HEK293T (cell line): ENCODE measurements at regions not wholly inside any gene's neighbourhood (a gene's known extent, or its start where the extent isn't known, plus 50 kb on each side); places are given as distances from the start of the nearest gene placed in this dataset.

ENCODE experiments used
- FOXA1 ChIP-seq: fragments of 450-650 bp; IDR thresholded peaks from 2 replicates; pipeline ENCODE4 v1.6.1; 2016; ENCODE audit warnings: mild to moderate bottlenecking
- FOXM1 ChIP-seq: fragments of 450-650 bp; IDR thresholded peaks from 2 replicates; pipeline ENCODE4 v1.6.1; 2017; ENCODE audit warnings: mild to moderate bottlenecking, borderline replicate concordance
- NFRKB ChIP-seq: fragments of 450-650 bp; IDR thresholded peaks from 2 replicates; pipeline ENCODE4 v1.6.1; 2016; ENCODE audit warnings: mild to moderate bottlenecking, moderate library complexity
- SP1 ChIP-seq: fragments of 450-650 bp; IDR thresholded peaks from 2 replicates; pipeline ENCODE4 v1.6.1; 2017
- TARDBP ChIP-seq: fragments of 450-650 bp; IDR thresholded peaks from 2 replicates; pipeline ENCODE4 v1.6.1; 2016

DNA sequence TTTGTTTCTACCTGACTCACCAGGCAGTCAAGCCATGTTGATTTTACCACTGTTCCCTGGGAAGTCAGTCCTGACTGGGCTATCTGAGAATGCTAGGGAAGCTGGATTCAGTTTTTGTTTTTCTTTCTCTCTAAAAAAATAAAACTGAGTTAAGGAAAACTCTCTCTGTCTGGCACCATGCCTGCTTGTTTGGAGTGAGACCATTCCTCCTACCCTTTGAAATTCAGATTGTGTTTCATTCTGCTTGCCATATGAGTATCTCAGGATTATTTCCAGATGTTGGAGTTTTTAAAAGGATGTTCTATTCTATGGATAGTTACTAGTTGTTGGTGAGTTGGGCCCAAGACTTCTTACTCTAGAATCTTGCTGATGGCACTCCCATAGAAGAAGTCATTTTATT is 1917.0 kb downstream of the LRRC4C start:
- TF ChIP-seq FOXA1 (no peak), NFRKB (no peak), TARDBP (no peak), SP1 (no peak), FOXM1 (no peak)
